ENCODE measurements at regions not wholly inside any gene's neighbourhood (a gene's known extent, or its start where the extent isn't known, plus 50 kb on each side); places are given as distances from the start of the nearest gene placed in this dataset.

GRCh38 chr2:181367411-181367810 lies 89.8 kb upstream of the ITGA4 start:
- TF ChIP-seq CTCF (IDR thresholded peaks at IDR 0.05; ENCODE audit: poor library complexity) (no peak), EZH2phosphoT487 (IDR thresholded peaks at IDR 0.05; ENCODE audit: low read depth, severe bottlenecking, unreplicated experiment) (no peak)

Data from hepatocyte (in vitro differentiated cells).